Natural killer cell treated with Interleukin-12 subunit alpha and Interleukin-12 subunit beta and Interleukin-15 and Interleukin-18, amount 100 ng/mL, for 72 hours (primary cell): ENCODE measurements at regions not wholly inside any gene's neighbourhood (a gene's known extent, or its start where the extent isn't known, plus 50 kb on each side); places are given as distances from the start of the nearest gene placed in this dataset.

Source experiments
- ATAC-seq, 2 donors: fragments of 150-1000 bp; cut with Tn5 transposase in 1 of 2; sonication (Bioruptor Pico), chemical (Tn5 transposase) in 1 of 2; 2 replicates each; pipeline ENCODE4 v1.10.0; 2021
- DNase-seq: peaks from one replicate; pipeline ENCODE4 v3.0.0; 2022; ENCODE audit warnings: low spot score
- H3K27ac Mint-ChIP-seq, 2 donors: 1 replicate in 1 of 2; 2 replicates in 1 of 2; pipeline ENCODE4 v1.8.0; 2022; ENCODE audit warnings: mixed read lengths in 2 of 2, mild to moderate bottlenecking in 1 of 2, moderate library complexity in 1 of 2
- H3K27me3 Mint-ChIP-seq, 2 donors: 1 replicate in 1 of 2; 2 replicates in 1 of 2; pipeline ENCODE4 v1.8.0; 2022; ENCODE audit warnings: mixed read lengths in 2 of 2
- H3K36me3 Mint-ChIP-seq: one replicate; pipeline ENCODE4 v1.8.0; 2022; ENCODE audit warnings: mixed read lengths
- H3K4me1 Mint-ChIP-seq, 2 donors: 1 replicate in 1 of 2; 2 replicates in 1 of 2; pipeline ENCODE4 v1.8.0; 2022; ENCODE audit warnings: low read depth in 2 of 2, mixed read lengths in 2 of 2, mild to moderate bottlenecking in 1 of 2
- H3K4me3 Mint-ChIP-seq: one replicate; pipeline ENCODE4 v1.8.0; 2022; ENCODE audit warnings: mixed read lengths
- H3K9me3 Mint-ChIP-seq: 2 replicates; pipeline ENCODE4 v1.8.0; 2022; ENCODE audit warnings: mixed read lengths

GRCh38 chr5:67273689-67274356, 77.2 kb upstream of the CD180 start:
- no peak overlapping the region for H3K4me3 Mint-ChIP-seq
- ATAC-seq: no peak
- peaks cover 10% of the 10 kb centered on the region for H3K9me3 Mint-ChIP-seq
- DNase-seq: no peak
- peaks cover 5% of the 10 kb centered on the region for H3K36me3 Mint-ChIP-seq
- no peaks in the 10 kb centered on the region for H3K27me3 Mint-ChIP-seq
- no peaks in the 10 kb centered on the region for H3K4me1 Mint-ChIP-seq
- no peak overlapping the region for H3K27ac Mint-ChIP-seq

DNA sequence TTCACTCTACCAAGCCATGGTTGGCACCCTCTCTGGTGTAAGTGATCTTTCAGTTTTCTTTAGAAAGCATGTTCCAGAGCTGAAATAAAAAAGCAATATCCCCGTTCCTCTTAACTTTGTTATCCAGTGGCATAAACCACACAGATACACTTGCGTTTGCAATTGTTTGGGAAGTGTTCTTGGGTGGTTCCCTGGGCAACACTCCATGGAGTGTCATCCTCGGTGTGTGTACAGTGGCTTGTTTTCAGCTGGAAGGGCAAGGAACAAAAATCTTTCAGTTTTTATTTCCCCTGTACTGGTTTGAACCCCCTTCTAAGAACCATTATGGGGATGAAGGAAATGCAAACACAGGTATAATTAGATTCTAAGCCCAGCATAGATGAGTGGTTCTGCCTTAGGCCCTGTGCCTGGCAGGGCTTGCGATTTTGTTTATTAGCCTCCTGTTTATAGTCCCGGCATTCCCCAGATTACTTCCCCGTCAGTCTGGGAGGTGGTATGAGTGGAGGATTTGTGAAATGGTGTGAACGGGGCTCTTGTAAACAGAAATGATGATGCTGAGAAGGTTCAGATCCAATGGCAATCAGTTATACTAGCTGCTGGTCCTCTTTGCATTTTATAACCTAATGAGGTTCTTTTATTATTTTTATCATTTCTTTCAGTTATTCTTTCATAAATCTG, 76.0 kb upstream of the CD180 start:
- H3K27me3 Mint-ChIP-seq: no peaks in the 10 kb centered on the region
- no peak overlapping the region for H3K27ac Mint-ChIP-seq
- DNase-seq (no peak), ATAC-seq (no peak)
- H3K9me3 Mint-ChIP-seq: peaks cover 2% of the 10 kb centered on the region
- no peaks in the 10 kb centered on the region for H3K4me1 Mint-ChIP-seq
- no peaks in the 10 kb centered on the region for H3K36me3 Mint-ChIP-seq
- H3K4me3 Mint-ChIP-seq: no peak overlapping the region

GRCh38 chr5:67268231-67269021, 71.8 kb upstream of the CD180 start:
- no peak overlapping the region for H3K27ac Mint-ChIP-seq
- H3K27me3 Mint-ChIP-seq: peaks cover 0 to 2% of the 10 kb centered on the region in 2 donors
- DNase-seq: no peak
- H3K36me3 Mint-ChIP-seq: no peaks in the 10 kb centered on the region
- no peaks in the 10 kb centered on the region for H3K4me1 Mint-ChIP-seq
- H3K4me3 Mint-ChIP-seq: no peak overlapping the region
- no peak for ATAC-seq
- H3K9me3 Mint-ChIP-seq: no peaks in the 10 kb centered on the region

DNA sequence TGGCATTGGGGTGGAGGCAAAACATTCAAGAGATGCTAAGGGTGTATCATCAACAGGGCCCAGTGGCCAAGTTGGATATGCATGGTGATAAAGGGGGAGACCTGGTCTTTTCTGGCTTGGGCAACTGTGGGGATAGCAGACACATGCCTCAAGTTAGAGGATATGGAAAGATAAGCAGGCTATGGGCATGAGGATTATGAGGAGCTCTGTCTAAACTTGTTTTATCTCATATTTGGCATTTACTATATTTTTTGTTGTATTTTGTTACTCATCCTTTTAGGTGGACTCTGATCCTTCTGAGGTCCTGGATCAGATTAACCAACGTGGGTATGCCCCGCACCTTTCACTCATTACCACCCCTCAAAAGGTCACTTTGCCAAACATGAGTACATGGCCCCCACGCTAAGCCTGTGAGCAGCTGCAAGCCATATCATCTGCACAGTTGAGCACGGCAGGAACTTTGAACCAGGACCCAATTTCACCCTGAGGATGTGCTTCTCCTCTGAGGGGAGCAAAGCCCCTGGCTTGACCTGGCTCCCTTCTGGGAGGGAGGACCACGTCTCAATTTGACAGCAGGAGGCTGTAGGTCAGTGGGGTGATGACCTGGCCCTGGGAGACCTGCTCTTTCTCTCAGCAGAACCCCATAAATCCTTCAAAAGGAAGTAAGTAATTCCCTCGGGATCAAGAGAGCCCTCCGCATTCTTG, 71.1 kb upstream of the CD180 start:
- Mint-ChIP-seq H3K27ac (no peak overlapping the region), H3K27me3 (peaks cover 0 to 4% of the 10 kb centered on the region in 2 donors), H3K9me3 (no peaks in the 10 kb centered on the region), H3K36me3 (no peaks in the 10 kb centered on the region), H3K4me1 (no peaks in the 10 kb centered on the region), H3K4me3 (no peak overlapping the region)
- ATAC-seq (no peak), DNase-seq (no peak)

DNA sequence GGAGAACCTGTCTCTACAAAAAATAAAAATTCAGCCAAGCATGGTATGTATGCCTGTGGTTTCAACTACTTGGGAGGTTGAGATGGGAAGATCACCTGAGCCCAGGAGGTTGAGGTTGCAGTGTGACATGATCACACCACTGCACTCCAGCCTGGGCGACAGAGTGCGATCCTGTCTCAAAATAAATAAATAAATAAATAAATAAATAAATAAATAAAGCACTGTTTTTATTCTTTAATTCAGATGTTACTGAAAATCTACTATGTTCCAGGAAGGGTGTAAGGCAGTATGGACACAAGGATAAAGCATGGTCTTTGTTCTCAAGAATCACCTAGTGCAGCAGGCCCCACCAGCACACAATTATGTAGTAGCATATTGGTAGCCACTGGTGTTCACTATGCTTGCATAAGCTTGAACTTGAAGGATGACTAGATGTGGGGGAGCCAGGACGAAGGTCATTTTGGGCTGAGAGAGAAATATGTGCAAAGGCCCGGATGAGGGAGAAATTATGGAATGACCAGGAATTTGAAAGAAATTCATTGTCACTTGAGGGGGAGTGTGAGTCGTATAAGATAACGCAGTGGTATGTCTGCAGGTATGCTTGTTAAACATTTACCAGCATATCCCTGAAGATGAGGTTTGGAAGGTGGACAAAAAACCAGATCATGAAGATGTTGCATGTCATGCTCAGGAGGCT, 70.2 kb upstream of the CD180 start:
- DNase-seq (no peak), ATAC-seq (no peak)
- Mint-ChIP-seq H3K36me3 (no peaks in the 10 kb centered on the region), H3K4me1 (no peaks in the 10 kb centered on the region), H3K27me3 (peaks cover 0 to 4% of the 10 kb centered on the region in 2 donors), H3K4me3 (no peak overlapping the region), H3K27ac (no peak overlapping the region), H3K9me3 (no peaks in the 10 kb centered on the region)

- ATAC-seq (no peak), DNase-seq (no peak)
- Mint-ChIP-seq H3K4me1 (no peaks in the 10 kb centered on the region), H3K27me3 (peaks cover 0 to 4% of the 10 kb centered on the region in 2 donors), H3K4me3 (no peak overlapping the region), H3K9me3 (no peaks in the 10 kb centered on the region), H3K27ac (no peak overlapping the region), H3K36me3 (no peaks in the 10 kb centered on the region)
These were observed 69.4 kb upstream of the CD180 start for GRCh38 chr5:67265951-67266350.

DNA sequence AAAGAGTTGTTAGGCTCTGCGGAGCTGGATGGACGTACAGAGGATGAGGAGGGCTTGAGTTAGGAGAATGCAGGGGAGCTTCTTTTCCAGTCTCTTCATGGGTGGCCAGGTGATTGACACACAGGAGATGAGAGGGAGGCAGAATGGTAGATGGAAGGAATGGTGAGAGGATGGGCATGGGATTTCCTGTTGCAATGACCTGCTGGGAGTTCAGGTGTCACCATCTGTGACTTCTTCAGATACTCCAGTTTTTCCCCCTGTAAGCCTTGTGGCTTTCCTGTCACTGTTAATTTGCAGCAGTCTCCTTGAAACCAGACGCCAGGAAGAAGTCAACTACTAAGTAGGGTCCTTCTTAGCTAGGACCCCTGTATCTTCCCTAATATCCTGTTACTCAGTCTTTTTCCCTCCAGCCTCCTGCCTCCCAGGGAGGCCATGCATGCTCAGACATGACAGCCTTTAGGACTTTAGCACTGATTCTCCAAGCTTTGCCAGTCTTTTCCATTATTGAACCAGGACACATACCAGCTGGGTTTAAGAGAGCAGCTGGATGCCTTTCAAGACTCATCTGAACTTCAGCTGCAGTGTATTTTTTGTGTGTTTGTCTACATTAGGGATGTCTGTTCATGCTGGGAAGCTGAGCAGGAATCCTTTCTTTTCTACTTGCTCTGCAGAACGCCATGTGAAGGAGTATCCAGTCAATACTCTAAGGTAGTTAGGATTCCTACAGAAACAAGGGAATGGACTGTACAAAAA, 67.2 kb upstream of the CD180 start:
- H3K27me3 Mint-ChIP-seq: peaks cover 7 to 11% of the 10 kb centered on the region in 2 donors

GRCh38 chr5:67262956-67263355, 66.4 kb upstream of the CD180 start:
- H3K4me1 Mint-ChIP-seq: no peaks in the 10 kb centered on the region
- peaks cover 7 to 11% of the 10 kb centered on the region in 2 donors for H3K27me3 Mint-ChIP-seq
- H3K36me3 Mint-ChIP-seq: no peaks in the 10 kb centered on the region
- H3K4me3 Mint-ChIP-seq: no peak overlapping the region
- no peaks in the 10 kb centered on the region for H3K9me3 Mint-ChIP-seq
- DNase-seq (no peak), ATAC-seq (no peak)
- H3K27ac Mint-ChIP-seq: no peak overlapping the region

More for the DNA sequence above, 67.2 kb upstream of the CD180 start:
- Mint-ChIP-seq H3K27ac (no peak overlapping the region), H3K9me3 (no peaks in the 10 kb centered on the region), H3K4me3 (no peak overlapping the region), H3K36me3 (no peaks in the 10 kb centered on the region), H3K4me1 (no peaks in the 10 kb centered on the region)
- no peak for ATAC-seq
- DNase-seq: no peak

DNA sequence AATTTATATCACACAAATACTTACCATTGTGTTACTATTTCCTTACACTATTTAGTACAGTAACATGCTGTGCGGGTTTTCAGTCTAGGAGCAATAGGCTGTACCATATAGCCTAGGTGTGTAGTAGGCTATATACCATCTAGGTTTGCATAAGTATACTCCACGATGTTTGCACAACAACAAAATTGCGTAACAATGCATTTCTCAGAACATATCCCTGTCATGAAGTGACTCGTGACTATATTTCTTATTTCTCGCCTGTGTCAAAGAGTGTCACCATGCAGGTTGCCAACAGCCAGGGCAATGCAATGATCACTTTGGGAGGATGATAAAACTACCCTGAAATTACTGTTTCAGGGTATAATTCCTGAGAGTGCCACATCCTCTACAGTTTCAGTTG, 65.6 kb upstream of the CD180 start:
- ATAC-seq: no peak
- peaks cover 13% of the 10 kb centered on the region in 2 donors for H3K27me3 Mint-ChIP-seq

DNA sequence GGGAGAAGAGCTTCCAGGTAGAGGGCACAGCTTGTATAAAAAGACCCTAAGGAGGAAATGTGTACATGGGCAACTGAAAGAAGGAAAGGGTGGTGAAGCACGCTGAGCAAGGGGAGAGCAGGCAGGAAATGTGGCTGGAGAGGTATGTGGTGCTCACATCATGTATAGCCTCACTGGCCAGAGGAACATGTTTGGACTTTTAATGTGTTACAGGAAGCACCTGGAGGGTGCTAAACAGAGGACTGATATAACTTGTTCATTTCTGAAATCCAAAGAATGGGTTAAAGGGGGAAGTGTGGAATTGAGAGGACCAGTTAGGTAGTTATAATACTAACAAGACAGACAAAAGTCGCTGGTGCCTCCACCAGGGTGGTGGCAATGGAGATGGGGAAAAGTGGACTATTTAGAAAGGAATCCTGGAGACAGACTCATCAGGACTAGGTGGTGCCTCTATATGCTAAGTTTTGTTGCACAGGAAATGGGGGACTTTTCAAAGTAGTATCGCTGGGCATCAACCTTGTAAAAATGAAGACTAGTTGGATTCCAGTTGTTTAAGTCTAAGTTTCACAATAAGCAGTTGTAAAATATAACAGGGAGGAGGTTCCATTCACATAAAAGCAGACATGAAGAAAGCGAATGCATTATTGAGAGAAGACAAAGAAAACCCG, 63.1 kb upstream of the CD180 start:
- DNase-seq (no peak), ATAC-seq (no peak)
- Mint-ChIP-seq H3K27ac (no peak overlapping the region), H3K36me3 (peaks cover 6% of the 10 kb centered on the region), H3K27me3 (peaks cover 13 to 15% of the 10 kb centered on the region in 2 donors), H3K9me3 (no peaks in the 10 kb centered on the region), H3K4me1 (peaks cover 0 to 20% of the 10 kb centered on the region in 2 donors), H3K4me3 (no peak overlapping the region)

More for the DNA sequence above, 65.6 kb upstream of the CD180 start:
- no peaks in the 10 kb centered on the region for H3K9me3 Mint-ChIP-seq
- no peak overlapping the region for H3K4me3 Mint-ChIP-seq
- H3K27ac Mint-ChIP-seq: no peak overlapping the region
- no peak for DNase-seq
- H3K4me1 Mint-ChIP-seq: peaks cover 0 to 4% of the 10 kb centered on the region in 2 donors
- peaks cover 5% of the 10 kb centered on the region for H3K36me3 Mint-ChIP-seq

DNA sequence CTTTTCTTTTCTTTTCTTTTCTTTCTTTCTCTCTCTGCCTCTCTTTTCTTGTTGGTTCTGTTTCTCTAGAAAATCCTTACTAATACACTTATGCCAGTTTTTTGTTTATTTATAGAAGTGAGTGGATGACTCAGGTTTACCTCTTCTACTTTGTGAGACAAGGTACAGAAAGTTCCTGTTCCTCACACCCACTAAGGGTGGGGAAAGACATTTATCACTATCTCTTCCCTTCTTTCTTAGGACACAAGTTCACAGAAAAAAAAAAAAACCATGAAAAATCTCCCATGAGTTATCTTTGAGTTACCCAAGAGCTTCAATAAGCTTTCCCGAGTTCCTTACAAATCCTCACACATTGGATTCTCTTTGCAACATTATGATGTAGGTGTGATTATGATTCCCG, 60.9 kb upstream of the CD180 start:
- Mint-ChIP-seq H3K4me1 (peaks cover 0 to 20% of the 10 kb centered on the region in 2 donors), H3K36me3 (peaks cover 6% of the 10 kb centered on the region), H3K27me3 (peaks cover 9 to 15% of the 10 kb centered on the region in 2 donors), H3K27ac (no peak overlapping the region), H3K9me3 (no peaks in the 10 kb centered on the region), H3K4me3 (no peak overlapping the region)
- ATAC-seq (no peak), DNase-seq (no peak)

DNA sequence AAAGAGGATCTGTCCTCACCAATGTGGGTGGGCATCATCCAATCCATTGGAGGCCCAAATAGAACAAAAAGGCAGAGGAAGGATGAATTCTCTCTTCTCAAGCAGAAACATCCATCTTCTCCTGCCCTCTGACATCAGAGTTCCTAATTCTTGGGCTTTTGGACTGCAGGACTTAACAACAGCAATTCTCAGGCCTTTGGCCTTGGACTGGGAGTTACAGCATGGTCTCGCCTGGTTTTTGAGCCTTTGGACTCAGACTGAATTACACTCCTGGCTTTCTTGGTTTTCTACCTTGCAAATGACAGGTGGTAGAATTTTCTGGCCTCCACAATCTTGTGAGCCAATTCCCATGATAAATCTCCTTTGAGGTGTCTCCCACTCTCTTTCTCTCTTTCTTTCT, 60.5 kb upstream of the CD180 start:
- Mint-ChIP-seq H3K27me3 (peaks cover 9 to 15% of the 10 kb centered on the region in 2 donors), H3K9me3 (no peaks in the 10 kb centered on the region), H3K4me3 (no peak overlapping the region), H3K27ac (no peak overlapping the region), H3K4me1 (peaks cover 0 to 20% of the 10 kb centered on the region in 2 donors), H3K36me3 (peaks cover 6% of the 10 kb centered on the region)
- DNase-seq (no peak), ATAC-seq (no peak)
